GM11168 (cell line): ENCODE measurements at regions not wholly inside any gene's neighbourhood (a gene's known extent, or its start where the extent isn't known, plus 50 kb on each side); places are given as distances from the start of the nearest gene placed in this dataset.

Experiments
- in situ Hi-C: fragments of 300-500 bp; cut with MboI; formaldehyde crosslinking; loops from one replicate; pipeline ENCODE4 v1.12.0; 2022; ENCODE audit warnings: low sequenced_read_pairs; ENCODE audit not compliant: unreplicated experiment

DNA sequence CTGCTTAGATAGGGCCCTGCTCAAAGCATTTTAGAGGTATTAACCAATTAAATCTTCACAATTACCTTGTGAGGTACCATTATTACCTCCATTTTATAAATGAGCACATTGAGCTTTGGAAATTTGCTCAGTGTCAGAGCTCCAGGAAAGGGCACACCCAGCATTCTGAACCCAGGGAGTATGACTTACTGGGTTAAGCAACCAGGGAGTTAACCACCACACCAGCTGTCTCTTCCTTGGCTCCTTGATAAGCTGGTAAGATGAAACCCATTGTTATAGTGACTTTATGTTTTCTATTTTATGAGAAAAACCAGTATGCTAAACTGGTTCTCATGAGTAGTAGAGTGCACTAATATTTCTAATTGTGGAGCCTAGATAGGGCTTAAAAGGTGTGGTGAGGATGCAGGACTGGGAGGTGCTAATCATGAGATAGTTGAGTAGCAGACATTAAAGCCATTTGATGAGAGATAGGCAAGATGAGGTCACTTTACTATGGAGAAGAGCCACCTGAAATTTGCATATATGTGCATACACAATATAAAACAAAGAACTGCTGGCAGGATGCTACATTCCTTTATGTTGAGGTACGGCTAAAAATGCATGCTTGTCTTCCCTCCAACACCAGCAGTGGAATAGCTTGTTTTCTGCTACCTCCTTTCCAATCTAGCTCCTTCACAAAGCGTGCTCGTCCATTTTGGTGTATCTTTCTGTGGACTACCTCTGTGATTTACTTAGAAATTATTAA, 556.1 kb downstream of the SPRY1 start:
- in situ Hi-C loops = no loop called here

GRCh38 chr4:123953566-123953965, 557.0 kb downstream of the SPRY1 start:
- in situ Hi-C loops = no loop called here

- in situ Hi-C loops = no loop called here
Measured at GRCh38 chr4:123954220-123954619, 557.6 kb downstream of the SPRY1 start.

- in situ Hi-C loops = no loop called here
Measured at GRCh38 chr4:123955167-123955800, 558.7 kb downstream of the SPRY1 start.

DNA sequence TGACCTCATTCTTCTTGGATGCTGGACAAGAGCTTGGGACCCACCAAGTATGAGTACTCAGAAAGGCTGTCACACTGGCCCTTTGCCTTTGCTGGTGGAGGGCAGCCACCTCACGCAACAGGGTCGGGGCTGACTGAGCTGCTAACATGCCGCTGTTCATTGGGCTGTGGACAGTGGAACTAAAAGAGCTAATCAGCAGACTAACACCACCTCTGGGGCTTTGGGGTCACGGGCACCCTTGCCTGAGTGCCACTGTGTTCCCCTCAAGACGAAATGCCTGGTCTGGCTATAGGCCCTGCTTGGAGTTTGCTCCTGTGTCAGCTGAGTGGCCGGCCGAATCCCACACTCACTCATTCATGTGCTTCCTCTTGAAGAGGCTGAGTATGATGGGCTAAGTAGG, 559.6 kb downstream of the SPRY1 start:
- in situ Hi-C loops = no loop called here

DNA sequence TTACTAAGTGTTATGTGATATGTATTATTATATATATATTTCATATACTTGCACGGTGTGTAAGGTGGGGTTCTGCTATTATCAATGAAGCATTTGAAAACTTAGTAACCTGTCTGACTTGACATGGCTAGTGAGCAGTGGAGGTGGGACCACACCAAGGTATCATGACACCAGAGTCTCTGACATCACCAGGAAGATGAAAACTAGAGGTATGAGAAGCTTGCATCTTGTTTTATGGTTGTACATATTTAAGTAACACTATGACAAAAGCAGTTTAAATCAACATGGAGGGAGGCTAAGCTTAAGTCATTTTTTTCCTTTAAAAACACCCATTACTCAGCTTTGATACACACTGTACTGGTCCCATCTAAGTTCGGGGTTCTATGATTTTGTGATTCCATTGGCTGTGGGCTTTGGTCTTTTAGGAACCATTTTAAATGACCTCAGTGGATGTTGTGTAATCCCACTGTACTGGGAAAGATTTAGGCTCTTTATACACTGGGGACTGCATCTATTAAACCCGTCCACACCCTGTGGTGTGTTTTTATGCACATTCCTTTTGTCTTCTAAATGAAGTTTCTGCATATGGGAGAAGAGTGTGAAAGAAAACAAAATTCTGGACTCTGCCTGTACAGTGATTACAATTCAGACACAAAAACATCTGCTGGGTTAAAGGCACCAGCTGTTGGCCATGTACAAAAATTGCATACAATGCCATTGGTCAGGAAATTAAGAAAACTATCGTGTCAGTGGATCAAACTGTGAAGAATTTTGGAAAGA, 570.6 kb downstream of the SPRY1 start:
- in situ Hi-C loops = no loop called here

DNA sequence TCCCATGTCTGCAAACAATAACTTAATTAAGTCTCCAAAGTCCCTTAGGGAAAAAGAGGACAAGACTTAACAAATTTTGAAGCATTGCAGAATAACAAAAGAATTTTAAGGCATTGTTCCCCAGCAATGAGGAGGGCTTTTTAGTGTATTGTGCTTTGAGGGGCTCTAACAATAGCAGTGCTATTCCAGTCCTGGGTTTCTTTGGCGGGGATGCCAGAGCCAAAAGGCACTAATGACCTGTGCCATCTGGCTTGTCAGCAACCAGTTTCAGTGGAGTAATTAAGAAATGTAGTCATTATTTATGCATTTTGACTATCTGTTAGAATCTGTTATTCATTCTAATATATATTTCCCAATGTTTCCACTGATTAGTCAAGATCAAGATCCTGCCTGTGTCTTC, 575.4 kb downstream of the SPRY1 start:
- in situ Hi-C loops = no loop called here

- in situ Hi-C loops = no loop called here
Measured at GRCh38 chr4:123974386-123975149, 578.0 kb downstream of the SPRY1 start.

GRCh38 chr4:123976285-123976684, 579.7 kb downstream of the SPRY1 start:
- in situ Hi-C loops = no loop called here

DNA sequence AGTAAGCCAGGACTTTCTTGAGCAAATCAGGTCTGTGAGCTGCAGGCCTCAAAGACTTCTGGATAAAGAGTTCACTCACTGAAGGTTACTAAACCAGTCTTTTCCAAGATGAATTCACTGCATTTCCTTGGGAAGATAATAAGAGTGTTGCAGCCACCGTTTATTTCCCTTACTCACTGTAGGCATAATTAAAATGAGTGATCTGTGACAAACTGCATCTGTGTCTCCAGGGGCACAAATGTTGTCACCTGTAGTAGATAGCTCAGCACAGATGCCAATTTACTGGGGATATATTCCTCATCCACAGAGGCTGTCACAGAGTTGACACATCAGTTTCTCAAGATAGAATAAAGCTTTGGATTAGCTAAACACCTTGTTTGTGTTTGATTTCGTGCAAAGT, 580.2 kb downstream of the SPRY1 start:
- in situ Hi-C loops = no loop called here

DNA sequence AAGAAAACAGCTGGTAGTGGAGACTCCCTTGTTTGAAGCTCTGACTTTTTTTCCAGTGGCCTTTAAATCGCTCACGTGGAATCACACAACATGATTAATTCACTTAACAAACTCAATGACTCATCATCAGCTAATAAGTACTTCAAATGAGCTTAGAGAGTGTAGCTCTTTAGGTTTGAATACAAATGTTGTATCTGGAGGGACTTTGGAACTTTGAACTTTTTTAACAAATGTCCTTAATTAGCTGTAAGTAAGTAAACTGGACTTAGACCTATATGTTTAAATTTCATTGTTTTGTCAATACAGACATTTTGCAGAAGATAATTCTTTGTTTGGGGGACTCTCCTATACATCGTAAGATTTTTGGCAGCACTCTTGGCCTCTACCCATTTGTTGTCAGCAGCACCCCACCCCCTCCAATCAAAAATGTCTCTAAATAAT, 581.1 kb downstream of the SPRY1 start:
- in situ Hi-C loops = no loop called here

DNA sequence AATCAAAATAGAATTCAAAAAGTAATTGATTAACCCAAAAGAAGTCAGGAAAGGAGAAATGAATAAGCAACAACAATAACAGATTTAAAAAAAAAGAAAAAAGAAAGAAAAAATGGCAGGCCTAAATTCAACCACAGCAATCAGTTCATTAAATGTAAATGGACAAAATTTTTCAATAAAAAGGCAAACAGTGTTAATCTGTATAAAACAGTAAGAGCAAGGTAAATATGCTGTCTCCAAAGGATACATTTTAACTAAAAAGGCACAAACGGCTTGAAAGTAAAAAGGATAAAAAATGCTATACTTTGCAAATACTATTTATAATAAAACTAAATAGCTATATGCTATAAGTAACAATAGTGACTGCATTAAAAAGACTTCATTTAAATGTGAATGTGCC, 582.0 kb downstream of the SPRY1 start:
- in situ Hi-C loops = no loop called here

DNA sequence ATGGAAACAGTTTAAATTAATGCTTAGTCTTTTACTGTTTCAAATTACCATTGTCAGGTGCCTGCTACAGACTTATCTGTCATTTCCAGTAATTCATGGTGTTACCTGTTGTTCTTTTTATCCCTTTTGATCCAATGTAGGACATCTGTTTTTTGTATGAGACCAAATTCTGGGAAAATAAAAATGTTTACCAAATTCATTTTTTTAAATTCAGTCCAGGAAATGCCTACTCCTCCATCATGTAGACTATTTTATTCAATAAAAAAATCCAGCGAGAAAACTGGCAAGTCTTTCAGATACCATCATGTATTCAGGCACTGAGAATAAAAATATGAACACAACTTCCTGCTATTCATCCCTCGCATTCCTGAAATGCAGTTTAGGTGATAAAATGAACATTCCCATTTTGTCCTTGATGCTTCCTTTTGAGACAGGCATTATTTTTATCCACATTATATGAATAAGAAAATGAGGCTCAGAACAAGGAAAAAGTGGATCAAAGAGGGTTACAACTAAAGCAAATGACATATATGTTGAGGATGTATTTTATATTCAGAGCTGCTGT, 584.2 kb downstream of the SPRY1 start:
- in situ Hi-C loops = no loop called here

GRCh38 chr4:123984886-123985285, 588.3 kb downstream of the SPRY1 start:
- in situ Hi-C loops = no loop called here

DNA sequence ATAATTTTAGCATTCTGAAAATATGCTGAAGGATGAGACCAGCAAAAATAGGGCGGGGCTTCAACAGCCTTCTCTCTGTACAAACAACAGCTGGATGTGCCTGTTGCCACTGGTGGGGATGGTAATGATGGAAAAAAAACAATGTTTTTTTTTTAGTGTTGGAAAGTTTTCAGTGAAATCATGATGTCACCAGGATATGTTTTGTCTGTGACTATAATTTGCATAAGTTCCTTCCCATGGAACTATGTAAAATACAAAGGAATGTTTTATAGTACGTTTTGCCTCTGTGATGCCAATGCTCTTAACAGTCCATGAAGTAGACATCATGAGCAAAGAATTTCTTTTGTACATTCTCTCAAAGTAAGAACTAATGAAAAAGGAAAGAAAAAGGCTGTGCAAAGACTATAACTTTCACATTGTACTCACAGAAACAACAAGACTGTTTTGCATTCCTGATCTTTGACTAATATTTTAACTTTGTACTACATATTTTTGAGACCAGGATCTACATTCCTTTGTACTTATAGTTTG, 589.7 kb downstream of the SPRY1 start:
- in situ Hi-C loops = no loop called here

DNA sequence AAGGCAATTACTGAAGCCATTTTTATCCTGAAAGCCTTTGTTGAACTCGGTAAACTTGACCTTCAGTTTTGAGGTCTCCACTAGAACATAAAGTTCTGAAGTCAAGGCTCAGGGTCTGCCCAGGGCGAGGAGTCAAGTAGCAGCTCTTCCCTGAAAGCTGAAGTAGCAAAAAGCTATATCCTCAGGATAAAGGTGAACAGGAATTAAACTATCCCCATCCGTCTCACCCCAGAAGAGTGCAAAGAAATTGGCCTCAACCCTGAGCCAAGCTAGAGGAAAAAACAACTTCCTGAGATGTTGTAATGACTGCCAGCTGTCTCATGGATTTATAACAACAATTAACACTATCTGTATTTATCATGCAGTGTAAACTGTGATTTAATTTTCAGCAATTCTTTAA, 590.8 kb downstream of the SPRY1 start:
- in situ Hi-C loops = no loop called here

- in situ Hi-C loops = no loop called here
Measured at GRCh38 chr4:123990310-123990870, 593.8 kb downstream of the SPRY1 start.

DNA sequence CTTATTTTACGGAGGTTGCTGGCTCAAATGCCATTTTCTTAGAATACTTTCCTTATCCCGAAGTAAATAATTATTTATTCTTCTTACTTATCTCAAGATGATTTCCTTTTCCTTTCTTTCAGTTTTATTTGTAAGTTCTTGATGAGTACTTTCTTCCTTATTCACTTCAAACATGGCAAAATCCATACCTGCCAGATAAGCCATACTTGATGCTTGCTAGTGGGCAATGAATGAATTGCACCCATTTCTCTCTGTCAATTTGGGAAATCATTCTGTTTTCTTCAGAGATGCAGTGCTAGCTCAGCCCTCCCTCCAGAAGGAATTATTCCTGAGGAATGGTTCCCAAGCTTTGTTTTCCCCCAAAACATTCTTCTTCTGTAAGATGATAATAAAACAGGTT, 598.3 kb downstream of the SPRY1 start:
- in situ Hi-C loops = no loop called here

DNA sequence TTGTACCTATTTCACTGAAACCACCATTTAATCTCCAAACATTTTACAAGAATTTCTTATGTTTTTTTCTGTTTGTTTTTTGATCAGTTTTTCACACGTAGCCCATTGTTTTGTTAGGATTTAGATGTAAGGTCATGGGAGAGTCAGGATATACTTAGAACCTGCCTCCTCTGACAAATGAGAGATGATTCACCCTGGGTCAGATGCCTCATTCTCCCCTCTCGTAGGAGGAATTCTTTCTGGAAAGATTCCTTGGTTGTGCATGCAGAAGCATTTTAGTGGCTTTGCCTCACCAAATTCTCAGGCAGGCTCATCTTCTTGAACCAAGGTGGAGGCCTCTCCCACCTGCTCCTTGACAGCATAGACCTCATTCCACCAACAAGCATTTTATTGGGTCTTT, 599.3 kb downstream of the SPRY1 start:
- in situ Hi-C loops = no loop called here
